Retinal pigment epithelial cell (primary cell): ENCODE measurements at regions not wholly inside any gene's neighbourhood (a gene's known extent, or its start where the extent isn't known, plus 50 kb on each side); places are given as distances from the start of the nearest gene placed in this dataset.
A peak's percentile ranks its signal among the peaks of the same experiment; 100 is the strongest.

ENCODE experiments used
- DNase-seq: peaks from one replicate; pipeline ENCODE4 v3.0.0-alpha.2; 2010; ENCODE audit warnings: low read depth
- H3K4me3 ChIP-seq: 2 replicates; pipeline ENCODE4 v1.5.1; 2011; ENCODE audit warnings: mild to moderate bottlenecking, low read length, control low read depth, moderate library complexity
- CTCF ChIP-seq: conservative IDR thresholded peaks from 2 replicates; pipeline ENCODE4 v1.5.1; 2011; ENCODE audit warnings: low read depth, low read length, control low read depth, inconsistent platforms

- H3K4me3 ChIP-seq, result no peak overlapping the region
- no peak for TF ChIP-seq CTCF
- DNase-seq, result no peak
These were observed 376.3 kb downstream of the PIK3R1 start for GRCh38 chr5:68591850-68592249.

- DNase-seq, result no peak
- TF ChIP-seq CTCF, result no peak
- H3K4me3 ChIP-seq, result no peak overlapping the region
These were observed 376.8 kb downstream of the PIK3R1 start for GRCh38 chr5:68592351-68592750.

GRCh38 chr5:68593211-68593671 lies 377.7 kb downstream of the PIK3R1 start:
- peak; percentile 83 for DNase-seq
- no peak for TF ChIP-seq CTCF
- H3K4me3 ChIP-seq, result no peak overlapping the region

- H3K4me3 ChIP-seq, result no peak overlapping the region
- no peak for DNase-seq
- TF ChIP-seq CTCF, result no peak
These were observed 397.4 kb downstream of the PIK3R1 start for GRCh38 chr5:68612972-68613371.

GRCh38 chr5:68618501-68618900 lies 402.9 kb downstream of the PIK3R1 start:
- TF ChIP-seq CTCF, result no peak
- DNase-seq, result no peak
- H3K4me3 ChIP-seq, result no peak overlapping the region

GRCh38 chr5:68627001-68627400 lies 411.4 kb downstream of the PIK3R1 start:
- no peak overlapping the region for H3K4me3 ChIP-seq
- no peak for TF ChIP-seq CTCF
- DNase-seq, result no peak

- no peak overlapping the region for H3K4me3 ChIP-seq
- TF ChIP-seq CTCF, result no peak
- DNase-seq, result no peak
These were observed 412.7 kb downstream of the PIK3R1 start for GRCh38 chr5:68628082-68628814.
